Uterus (tissue), 3 donors: ENCODE measurements at regions not wholly inside any gene's neighbourhood (a gene's known extent, or its start where the extent isn't known, plus 50 kb on each side); places are given as distances from the start of the nearest gene placed in this dataset.

Experiments used
- DNase-seq, 2 donors: peaks; one replicate each; pipeline ENCODE4 v3.0.0-alpha.2; 2019 to 2020
- H3K27ac ChIP-seq, 2 donors: fragments of 200-600 bp; sonication (generic); 1 replicate in 1 of 2; 2 replicates in 1 of 2; pipeline ENCODE4 v1.5.1; 2016 to 2018
- H3K27me3 ChIP-seq, 2 donors: fragments of 200-600 bp; sonication (generic); one replicate each; pipeline ENCODE4 v1.5.1; 2018 to 2019; ENCODE audit warnings: control low read depth in 1 of 2
- H3K36me3 ChIP-seq, 2 donors: fragments of 200-600 bp; sonication (generic); one replicate each; pipeline ENCODE4 v1.5.1; 2019; ENCODE audit warnings: control low read depth in 1 of 2
- H3K4me1 ChIP-seq, 2 donors: fragments of 200-600 bp; sonication (generic); one replicate each; pipeline ENCODE4 v1.5.1; 2018 to 2019; ENCODE audit warnings: control low read depth in 1 of 2
- H3K4me3 ChIP-seq, 2 donors: fragments of 200-600 bp; sonication (generic); 1 replicate in 1 of 2; 2 replicates in 1 of 2; pipeline ENCODE4 v1.5.1; 2018 to 2019; ENCODE audit warnings: mild to moderate bottlenecking in 1 of 2
- H3K9me3 ChIP-seq, 2 donors: fragments of 200-600 bp; sonication (generic); one replicate each; pipeline ENCODE4 v1.5.1; 2019; ENCODE audit warnings: control low read depth in 1 of 2
- POLR2A ChIP-seq, 2 donors: fragments of 450-650 bp; IDR thresholded peaks; one replicate each; pipeline ENCODE4 v1.6.1; 2016; ENCODE audit warnings: antibody characterized with exemption in 2 of 2, mild to moderate bottlenecking in 1 of 2, moderate library complexity in 1 of 2
- intact Hi-C: fragments of 100-400 bp; cut with DNase I; formaldehyde crosslinking; loops from one replicate; pipeline ENCODE4 v1.15.1; 2023; ENCODE audit warnings: low total_unique reads
- TF ChIP-seq, protein P1 (sequence below), 4 experiments: fragments of 200-600 bp in 2 of 4; fragments of 450-650 bp in 2 of 4; sonication (generic) in 2 of 4; IDR thresholded peaks; one replicate each; pipeline ENCODE4 v1.5.1; 2016 to 2019; ENCODE audit warnings: antibody characterized with exemption in 4 of 4, mild to moderate bottlenecking in 2 of 4, moderate library complexity in 1 of 4
- donor health status: DM: yes; HTN: yes; CAD: no.

DNA sequence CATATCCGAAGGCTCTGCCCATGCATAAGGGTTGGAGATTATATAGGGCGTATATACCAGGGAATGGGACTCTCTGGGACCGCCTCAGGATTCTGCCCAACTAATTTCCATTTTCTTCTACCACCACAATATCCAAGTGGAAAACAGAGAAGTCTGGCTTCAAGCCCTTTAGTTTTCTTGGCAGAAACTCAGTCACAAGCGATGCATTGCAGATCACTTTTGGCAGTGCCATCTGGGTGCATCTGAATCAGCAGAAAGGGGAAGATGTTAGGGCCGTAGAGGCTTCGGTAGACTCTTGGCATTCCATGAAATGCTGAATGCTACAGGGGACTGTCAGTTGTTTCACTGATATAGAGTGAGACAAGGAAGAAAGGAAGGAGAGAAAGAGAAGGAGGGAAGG lies 94.1 kb upstream of the FAM9B start:
- H3K9me3 ChIP-seq: no peaks in the 10 kb centered on the region
- DNase-seq: no peak
- no peaks in the 10 kb centered on the region for H3K27me3 ChIP-seq
- intact Hi-C loops: no loop called here
- TF ChIP-seq, protein P1, sequence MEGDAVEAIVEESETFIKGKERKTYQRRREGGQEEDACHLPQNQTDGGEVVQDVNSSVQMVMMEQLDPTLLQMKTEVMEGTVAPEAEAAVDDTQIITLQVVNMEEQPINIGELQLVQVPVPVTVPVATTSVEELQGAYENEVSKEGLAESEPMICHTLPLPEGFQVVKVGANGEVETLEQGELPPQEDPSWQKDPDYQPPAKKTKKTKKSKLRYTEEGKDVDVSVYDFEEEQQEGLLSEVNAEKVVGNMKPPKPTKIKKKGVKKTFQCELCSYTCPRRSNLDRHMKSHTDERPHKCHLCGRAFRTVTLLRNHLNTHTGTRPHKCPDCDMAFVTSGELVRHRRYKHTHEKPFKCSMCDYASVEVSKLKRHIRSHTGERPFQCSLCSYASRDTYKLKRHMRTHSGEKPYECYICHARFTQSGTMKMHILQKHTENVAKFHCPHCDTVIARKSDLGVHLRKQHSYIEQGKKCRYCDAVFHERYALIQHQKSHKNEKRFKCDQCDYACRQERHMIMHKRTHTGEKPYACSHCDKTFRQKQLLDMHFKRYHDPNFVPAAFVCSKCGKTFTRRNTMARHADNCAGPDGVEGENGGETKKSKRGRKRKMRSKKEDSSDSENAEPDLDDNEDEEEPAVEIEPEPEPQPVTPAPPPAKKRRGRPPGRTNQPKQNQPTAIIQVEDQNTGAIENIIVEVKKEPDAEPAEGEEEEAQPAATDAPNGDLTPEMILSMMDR (IDR thresholded peaks at IDR 0.05): no peak
- TF ChIP-seq POLR2A (IDR thresholded peaks at IDR 0.05): no peak
- H3K4me1 ChIP-seq: no peaks in the 10 kb centered on the region
- no peak overlapping the region for H3K27ac ChIP-seq
- H3K4me3 ChIP-seq: no peak overlapping the region
- no peaks in the 10 kb centered on the region for H3K36me3 ChIP-seq

DNA sequence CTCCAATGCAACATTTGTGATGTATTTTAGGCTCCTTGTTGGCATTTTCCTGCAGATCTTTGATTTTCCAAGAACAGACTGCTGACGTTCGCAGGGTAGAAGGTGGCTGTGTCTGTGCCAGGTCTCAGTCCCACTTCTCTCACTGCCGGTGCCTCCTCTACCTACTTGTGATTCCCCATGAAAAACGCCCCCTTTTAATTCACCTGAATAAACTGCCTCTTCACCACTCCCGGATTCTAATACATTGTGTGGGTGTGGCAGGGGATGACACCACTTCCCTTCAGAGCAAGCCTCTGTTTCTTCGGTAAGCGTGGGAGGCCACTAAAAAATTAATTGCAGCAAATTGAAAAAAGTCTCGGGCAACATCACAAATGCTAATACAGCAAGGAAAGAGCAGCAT lies 96.1 kb upstream of the FAM9B start:
- no peak for DNase-seq
- TF ChIP-seq, protein P1 (IDR thresholded peaks at IDR 0.05): no peak
- TF ChIP-seq POLR2A (IDR thresholded peaks at IDR 0.05): no peak
- Histone ChIP-seq H3K4me3 (no peak overlapping the region), H3K9me3 (no peaks in the 10 kb centered on the region), H3K27me3 (no peaks in the 10 kb centered on the region), H3K36me3 (no peaks in the 10 kb centered on the region), H3K4me1 (no peaks in the 10 kb centered on the region), H3K27ac (no peak overlapping the region)
- intact Hi-C loops: no loop called here

DNA sequence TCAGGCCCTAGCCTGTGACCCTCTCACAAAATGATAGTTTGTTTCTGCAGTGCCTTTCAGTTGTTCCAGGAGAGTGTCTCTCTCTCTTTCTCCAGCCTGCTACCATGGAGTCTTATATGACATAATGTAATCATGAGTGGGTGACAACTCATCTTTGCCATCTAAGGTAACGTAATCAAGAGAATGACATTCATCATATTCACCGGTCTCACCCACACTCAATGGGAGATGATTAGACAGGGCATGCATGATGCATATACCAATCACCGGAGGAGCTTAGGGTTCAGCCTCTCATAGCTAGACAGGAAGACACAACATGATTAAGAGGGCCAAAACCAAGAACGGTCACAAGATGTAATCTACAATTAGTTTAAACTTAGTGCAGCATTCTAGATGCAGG lies 97.1 kb upstream of the FAM9B start:
- no peak for DNase-seq
- intact Hi-C loops: no loop called here
- no peaks in the 10 kb centered on the region for H3K27me3 ChIP-seq
- no peaks in the 10 kb centered on the region for H3K9me3 ChIP-seq
- no peak for TF ChIP-seq POLR2A (IDR thresholded peaks at IDR 0.05)
- TF ChIP-seq, protein P1 (IDR thresholded peaks at IDR 0.05): no peak
- no peak overlapping the region for H3K27ac ChIP-seq
- H3K36me3 ChIP-seq: no peaks in the 10 kb centered on the region
- no peak overlapping the region for H3K4me3 ChIP-seq
- no peaks in the 10 kb centered on the region for H3K4me1 ChIP-seq

- no peak overlapping the region for H3K4me3 ChIP-seq
- no peak for DNase-seq
- no peak overlapping the region for H3K27ac ChIP-seq
- H3K27me3 ChIP-seq: no peaks in the 10 kb centered on the region
- TF ChIP-seq, protein P1 (IDR thresholded peaks at IDR 0.05): no peak
- TF ChIP-seq POLR2A (IDR thresholded peaks at IDR 0.05): no peak
- no peaks in the 10 kb centered on the region for H3K9me3 ChIP-seq
- intact Hi-C loops: no loop called here
- no peaks in the 10 kb centered on the region for H3K36me3 ChIP-seq
- no peaks in the 10 kb centered on the region for H3K4me1 ChIP-seq
Observed at GRCh38 chrX:9132036-9132638, 98.2 kb upstream of the FAM9B start.

DNA sequence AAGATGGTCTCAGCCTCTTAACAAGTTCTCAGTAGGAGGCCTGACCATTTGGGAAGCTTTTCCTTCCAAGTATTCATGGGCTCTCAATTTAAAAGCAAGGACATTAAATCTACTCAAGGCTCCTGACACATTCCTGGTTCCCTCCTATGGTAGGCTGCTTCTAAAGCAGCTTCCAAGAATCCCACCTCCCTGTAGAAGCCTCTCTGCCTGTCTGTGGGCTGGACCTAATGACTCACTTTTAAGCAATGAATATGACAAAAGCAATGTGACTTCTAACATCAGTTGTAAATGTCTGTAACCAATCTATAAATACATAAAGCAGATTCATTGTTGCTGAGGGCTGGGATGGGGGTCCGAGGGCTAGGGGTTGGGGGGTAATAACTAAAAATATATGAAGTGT lies 99.5 kb upstream of the FAM9B start:
- intact Hi-C loops: no loop called here
- H3K9me3 ChIP-seq: no peaks in the 10 kb centered on the region
- H3K36me3 ChIP-seq: no peaks in the 10 kb centered on the region
- H3K27ac ChIP-seq: no peak overlapping the region
- H3K4me3 ChIP-seq: no peak overlapping the region
- H3K27me3 ChIP-seq: no peaks in the 10 kb centered on the region
- TF ChIP-seq, protein P1 (IDR thresholded peaks at IDR 0.05): no peak
- no peak for TF ChIP-seq POLR2A (IDR thresholded peaks at IDR 0.05)
- no peak for DNase-seq
- no peaks in the 10 kb centered on the region for H3K4me1 ChIP-seq
